HepG2 (cell line): ENCODE measurements at regions not wholly inside any gene's neighbourhood (a gene's known extent, or its start where the extent isn't known, plus 50 kb on each side); places are given as distances from the start of the nearest gene placed in this dataset.
A peak's percentile ranks its signal among the peaks of the same experiment; 100 is the strongest.

Experiments used
- ATAC-seq: fragments of 200-7000 bp; cut with Tn5 transposase; 3 replicates; pipeline ENCODE4 v1.9.1; 2020; ENCODE audit warnings: mild to moderate bottlenecking, moderate library complexity
- BruUV-seq: library from RNA; stranded (reverse); fragments of 400-500 nt; replicated peaks from 2 replicates; lab custom pipeline; 2021; lab: Mats Ljungman, UMichigan
- CTCF ChIA-PET: fragments of 300-600 bp; formaldehyde crosslinking; extraction: SDS; loops from one replicate; lab custom pipeline; 2021; ENCODE audit warnings: low total read pairs, inconsistent platforms, low intra/inter-chr PET ratio; lab: Yijun Ruan, JAX
- POLR2A ChIA-PET: fragments of 350-600 bp; sonication (Branson Sonifier 250); formaldehyde crosslinking; loops from one replicate; lab custom pipeline; 2020; ENCODE audit warnings: antibody characterized with exemption, inconsistent platforms; lab: Yijun Ruan, JAX
- DNase-seq: peaks from one replicate; pipeline ENCODE4 v3.0.0-alpha.2; 2015; ENCODE audit warnings: low spot score
- FAIRE-seq: peaks from 3 replicates; lab custom pipeline; 2011; peaks lifted over from hg19 to GRCh38; lab: Jason Lieb, UNC
- H2AFZ ChIP-seq: one replicate; pipeline ENCODE4 v1.6.1; 2011; ENCODE audit warnings: low read length, inconsistent platforms
- H3K27ac ChIP-seq: fragments of 300-600 bp; 3 replicates; pipeline ENCODE4 v1.8.0; 2011; ENCODE audit warnings: mixed run types, mild to moderate bottlenecking, mixed read lengths, low read length, inconsistent platforms; ENCODE audit not compliant: insufficient read depth; ENCODE audit errors: extremely low read length
- H3K27me3 ChIP-seq, 2 experiments: fragments of 200-600 bp in 1 of 2; 2 replicates in 1 of 2; 3 replicates in 1 of 2; pipeline versions ENCODE4 v1.6.0 to v1.8.0; 2011; ENCODE audit warnings: low read length in 2 of 2, mild to moderate bottlenecking in 2 of 2, moderate library complexity in 2 of 2, inconsistent platforms in 1 of 2; ENCODE audit not compliant: insufficient read depth in 2 of 2, control insufficient read depth in 1 of 2
- H3K36me3 ChIP-seq, 2 experiments: fragments of 200-600 bp in 1 of 2; replicated peaks in 1 of 2; 2 replicates in 1 of 2; 3 replicates in 1 of 2; pipeline versions ENCODE4 v1.5.1 to v1.8.0; 2011; ENCODE audit warnings: low read length in 2 of 2, inconsistent platforms in 1 of 2; ENCODE audit not compliant: insufficient read depth in 2 of 2, control insufficient read depth in 1 of 2
- H3K4me1 ChIP-seq: 2 replicates; pipeline ENCODE4 v1.5.1; 2012; ENCODE audit warnings: low read length, inconsistent platforms; ENCODE audit not compliant: insufficient read depth
- H3K4me2 ChIP-seq: 2 replicates; pipeline ENCODE4 v1.6.0; 2011; ENCODE audit warnings: low read depth, low read length, inconsistent platforms
- H3K4me3 ChIP-seq, 3 experiments: fragments of 200-600 bp in 1 of 3; sonication (generic), shearing (Covaris generic) in 1 of 3; replicated peaks in 1 of 3; 2 replicates each; pipeline ENCODE4 v1.5.1; 2011 to 2016; ENCODE audit warnings: low read length in 3 of 3, inconsistent platforms in 2 of 3, low read depth in 2 of 3, mild to moderate bottlenecking in 2 of 3, control low read depth in 1 of 3, mixed read lengths in 1 of 3; ENCODE audit not compliant: insufficient read depth in 1 of 3
- H3K79me2 ChIP-seq: one replicate; pipeline ENCODE4 v1.6.1; 2011; ENCODE audit warnings: low read length, inconsistent platforms; ENCODE audit not compliant: insufficient read depth
- H3K9ac ChIP-seq: 2 replicates; pipeline ENCODE4 v1.6.0; 2011; ENCODE audit warnings: mild to moderate bottlenecking, low read depth, low read length, inconsistent platforms; ENCODE audit not compliant: insufficient read depth
- H3K9me3 ChIP-seq: 2 replicates; pipeline ENCODE4 v1.5.1; 2012; ENCODE audit warnings: mild to moderate bottlenecking, low read length
- H4K20me1 ChIP-seq: 2 replicates; pipeline ENCODE4 v1.6.0; 2011; ENCODE audit warnings: inconsistent platforms, mild to moderate bottlenecking, low read length, moderate library complexity; ENCODE audit not compliant: insufficient read depth
- BCL3 ChIP-seq: sonication (generic); formaldehyde crosslinking; IDR thresholded peaks from 2 replicates; pipeline ENCODE4 v1.5.1; 2020; ENCODE audit warnings: mild to moderate bottlenecking, missing genetic modification reagents, moderate library complexity
- BRF2 ChIP-seq: sonication (generic); formaldehyde crosslinking; IDR thresholded peaks from 2 replicates; pipeline ENCODE4 v1.8.1; 2022; ENCODE audit warnings: mild to moderate bottlenecking, missing genetic modification reagents
- CHD4 ChIP-seq: fragments of 200-600 bp; sonication (generic); IDR thresholded peaks from 2 replicates; pipeline ENCODE4 v1.7.0; 2017; ENCODE audit warnings: mild to moderate bottlenecking, low read length, borderline replicate concordance
- DZIP1 ChIP-seq: sonication (generic); formaldehyde crosslinking; IDR thresholded peaks from 2 replicates; pipeline ENCODE4 v1.5.0; 2020; ENCODE audit warnings: mild to moderate bottlenecking, missing genetic modification reagents
- HNRNPLL ChIP-seq: fragments of 200-400 bp; formaldehyde crosslinking; IDR thresholded peaks from 2 replicates; pipeline ENCODE4 v1.6.1; 2017; ENCODE audit warnings: mild to moderate bottlenecking, low read depth, low read length; ENCODE audit not compliant: poor library complexity, severe bottlenecking
- HOXA9 ChIP-seq: sonication (generic); formaldehyde crosslinking; IDR thresholded peaks from 2 replicates; pipeline ENCODE4 v1.8.1; 2022; ENCODE audit warnings: missing genetic modification reagents, mild to moderate bottlenecking, moderate library complexity, borderline replicate concordance
- POLR2A ChIP-seq, 2 experiments: IDR thresholded peaks; 2 replicates each; pipeline ENCODE4 v1.6.1; 2011; ENCODE audit warnings: low read depth in 2 of 2, low read length in 2 of 2, mild to moderate bottlenecking in 1 of 2, moderate library complexity in 1 of 2; ENCODE audit not compliant: insufficient read depth in 1 of 2
- SRSF9 ChIP-seq: fragments of 200-400 bp; formaldehyde crosslinking; IDR thresholded peaks from 2 replicates; pipeline ENCODE4 v1.6.1; 2018; ENCODE audit warnings: borderline replicate concordance, mild to moderate bottlenecking, low read depth, low read length; ENCODE audit not compliant: insufficient read depth, poor library complexity, severe bottlenecking
- THYN1 ChIP-seq: sonication (generic); formaldehyde crosslinking; IDR thresholded peaks from 2 replicates; pipeline ENCODE4 v1.8.1; 2023; ENCODE audit warnings: low read depth, mild to moderate bottlenecking, moderate library complexity, missing genetic modification reagents, borderline replicate concordance
- ZNF562 ChIP-seq: sonication (generic); formaldehyde crosslinking; IDR thresholded peaks from 2 replicates; pipeline ENCODE4 v1.8.0; 2022; ENCODE audit warnings: missing genetic modification reagents, borderline replicate concordance
- ZNF792 ChIP-seq: IDR thresholded peaks from 2 replicates; pipeline ENCODE4 v1.6.1; 2016
- WGBS: methylation state at CpG from one replicate; pipeline ENCODE4 v1.1.6; 2017; ENCODE audit warnings: low lambda C conversion rate; 5-methylcytosine and 5-hydroxymethylcytosine counted together
- in situ Hi-C: cut with HindIII; loops from 2 replicates; pipeline ENCODE4 v1.10.0; 2017; ENCODE audit warnings: low pct_unique_long_range_greater_than_20kb; ENCODE audit not compliant: extremely low pct_ligation_motif_present
- intact Hi-C: fragments of 100-400 bp; cut with micrococcal nuclease; formaldehyde crosslinking; loops from one replicate; pipeline ENCODE4 v1.10.0; 2022; ENCODE audit not compliant: unreplicated experiment
- TF ChIP-seq, protein P1 (sequence below): sonication (generic); formaldehyde crosslinking; IDR thresholded peaks from 2 replicates; pipeline ENCODE4 v1.5.1; 2020; ENCODE audit warnings: mild to moderate bottlenecking, missing genetic modification reagents, borderline replicate concordance

- Histone ChIP-seq H3K9me3 (peaks cover 20% of the 10 kb centered on the region), H2AFZ (no peak overlapping the region), H3K79me2 (no peaks in the 10 kb centered on the region), H3K27ac (no peak overlapping the region), H4K20me1 (no peaks in the 10 kb centered on the region), H3K4me2 (no peak overlapping the region), H3K36me3 (no peaks in the 10 kb centered on the region), H3K9ac (no peak overlapping the region), H3K4me1 (no peaks in the 10 kb centered on the region), H3K4me3 (no peak overlapping the region), H3K27me3 (no peaks in the 10 kb centered on the region)
- CTCF ChIA-PET: no interaction called here
- TF ChIP-seq HOXA9 (CRISPR knock-in tag) (no peak), HNRNPLL (no peak), ZNF562 (CRISPR knock-in tag) (peak; percentile 26; the same call in 1 of the 2 replicates), ZNF792 (CRISPR knock-in tag) (no peak)
- 6% methylated on average over 3 of the region's 3 CpGs for WGBS
- no peak for ATAC-seq
- intact Hi-C loops (no loop called here), in situ Hi-C loops (no loop called here)
- no TSS peak for BruUV-seq
- FAIRE-seq: no peak
- POLR2A ChIA-PET: no interaction called here
- no peak for DNase-seq
Observed at GRCh38 chr9:88037285-88037845, 63.0 kb upstream of the CDK20 start.

GRCh38 chr9:88034964-88035363, 60.6 kb upstream of the CDK20 start:
- CTCF ChIA-PET: no interaction called here
- Histone ChIP-seq H3K27ac (no peak overlapping the region), H3K4me3 (no peak overlapping the region), H3K4me2 (no peak overlapping the region), H2AFZ (no peak overlapping the region), H4K20me1 (no peaks in the 10 kb centered on the region), H3K4me1 (no peaks in the 10 kb centered on the region), H3K36me3 (no peaks in the 10 kb centered on the region), H3K9ac (no peak overlapping the region), H3K9me3 (peaks cover 20% of the 10 kb centered on the region), H3K27me3 (no peaks in the 10 kb centered on the region; a peak in 1 of 5 replicates), H3K79me2 (no peaks in the 10 kb centered on the region)
- ATAC-seq: no peak
- WGBS: 57% methylated on average over 4 of the region's 4 CpGs
- no TSS peak for BruUV-seq
- no peak for FAIRE-seq
- intact Hi-C loops (no loop called here), in situ Hi-C loops (no loop called here)
- DNase-seq: no peak
- POLR2A ChIA-PET: no interaction called here
- TF ChIP-seq BRF2 (CRISPR knock-in tag) (no peak), POLR2A (IDR thresholded peaks at IDR 0.05; ENCODE audit: insufficient read depth in 1 of 2, low read depth in 2 of 2, low read length in 2 of 2) (no peak), BCL3 (CRISPR knock-in tag) (no peak), THYN1 (CRISPR knock-in tag) (no peak), SRSF9 (no peak), DZIP1 (no peak), CHD4 (no peak)
- TF ChIP-seq, protein P1, sequence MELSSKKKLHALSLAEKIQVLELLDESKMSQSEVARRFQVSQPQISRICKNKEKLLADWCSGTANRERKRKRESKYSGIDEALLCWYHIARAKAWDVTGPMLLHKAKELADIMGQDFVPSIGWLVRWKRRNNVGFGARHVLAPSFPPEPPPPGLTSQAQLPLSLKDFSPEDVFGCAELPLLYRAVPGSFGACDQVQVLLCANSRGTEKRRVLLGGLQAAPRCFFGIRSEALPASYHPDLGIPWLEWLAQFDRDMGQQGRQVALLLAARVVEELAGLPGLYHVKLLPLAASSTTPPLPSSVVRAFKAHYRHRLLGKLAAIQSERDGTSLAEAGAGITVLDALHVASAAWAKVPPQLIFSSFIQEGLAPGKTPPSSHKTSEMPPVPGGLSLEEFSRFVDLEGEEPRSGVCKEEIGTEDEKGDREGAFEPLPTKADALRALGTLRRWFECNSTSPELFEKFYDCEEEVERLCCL (CRISPR knock-in tag): no peak
